Mesendoderm (in vitro differentiated cells): ENCODE measurements at regions not wholly inside any gene's neighbourhood (a gene's known extent, or its start where the extent isn't known, plus 50 kb on each side); places are given as distances from the start of the nearest gene placed in this dataset.
"Not testable (repeated sequence)": the region's sequence is repeated elsewhere in the genome, so short reads cannot be mapped to it uniquely, and the experiment has no call there.

ENCODE experiments used
- DNase-seq: peaks from one replicate; pipeline ENCODE4 v3.0.0; 2013
- H2AK5ac ChIP-seq: 2 replicates; pipeline ENCODE4 v1.6.1; 2013; ENCODE audit warnings: low read length, inconsistent platforms
- H2BK120ac ChIP-seq: 2 replicates; pipeline ENCODE4 v1.6.1; 2013; ENCODE audit warnings: low read depth, mild to moderate bottlenecking, low read length, moderate library complexity, mixed read lengths
- H2BK15ac ChIP-seq: replicated peaks from 2 replicates; pipeline ENCODE4 v1.6.1; 2013; ENCODE audit warnings: low read depth, mild to moderate bottlenecking, moderate library complexity
- H2BK5ac ChIP-seq: 2 replicates; pipeline ENCODE4 v1.6.1; 2013; ENCODE audit warnings: low read length, inconsistent platforms
- H3K18ac ChIP-seq: 2 replicates; pipeline ENCODE4 v1.6.1; 2013; ENCODE audit warnings: mild to moderate bottlenecking, low read length, mixed read lengths
- H3K23ac ChIP-seq: one replicate; pipeline ENCODE4 v1.6.1; 2013; ENCODE audit warnings: low read length
- H3K27ac ChIP-seq: 2 replicates; pipeline ENCODE4 v1.5.1; 2013; ENCODE audit warnings: low read depth, mild to moderate bottlenecking, inconsistent platforms, low read length, moderate library complexity
- H3K27me3 ChIP-seq: 2 replicates; pipeline ENCODE4 v1.6.1; 2013; ENCODE audit warnings: low read length, control low read depth, mild to moderate bottlenecking, inconsistent platforms; ENCODE audit not compliant: insufficient read depth, poor library complexity
- H3K36me3 ChIP-seq: 2 replicates; pipeline ENCODE4 v1.6.1; 2013; ENCODE audit warnings: low read length, inconsistent platforms; ENCODE audit not compliant: control insufficient read depth, insufficient read depth
- H3K4ac ChIP-seq: one replicate; pipeline ENCODE4 v1.6.1; 2013; ENCODE audit warnings: low read depth, mild to moderate bottlenecking, low read length, moderate library complexity
- H3K4me1 ChIP-seq: 2 replicates; pipeline ENCODE4 v1.6.1; 2013; ENCODE audit warnings: low read depth, low read length, inconsistent platforms; ENCODE audit not compliant: control insufficient read depth
- H3K4me2 ChIP-seq: 2 replicates; pipeline ENCODE4 v1.6.1; 2013; ENCODE audit warnings: low read length
- H3K4me3 ChIP-seq: 2 replicates; pipeline ENCODE4 v1.5.1; 2013; ENCODE audit warnings: mild to moderate bottlenecking, low read length
- H3K56ac ChIP-seq: one replicate; pipeline ENCODE4 v1.6.1; 2013; ENCODE audit warnings: low read length
- H3K79me1 ChIP-seq: 2 replicates; pipeline ENCODE4 v1.6.1; 2013; ENCODE audit warnings: low read length, inconsistent platforms
- H3K79me2 ChIP-seq: 2 replicates; pipeline ENCODE4 v1.6.1; 2013; ENCODE audit warnings: mild to moderate bottlenecking, low read length; ENCODE audit not compliant: control insufficient read depth, insufficient read depth
- H3K9ac ChIP-seq: 2 replicates; pipeline ENCODE4 v1.6.1; 2013; ENCODE audit warnings: low read length, inconsistent platforms
- H4K5ac ChIP-seq: one replicate; pipeline ENCODE4 v1.6.1; 2013; ENCODE audit warnings: low read length
- H4K8ac ChIP-seq: one replicate; pipeline ENCODE4 v1.6.1; 2013; ENCODE audit warnings: low read depth, mild to moderate bottlenecking, control low read depth, low read length, moderate library complexity
- WGBS: extraction: QIAGEN DNeasy Blood & Tissue Kit; methylation state at CpG from one replicate; pipeline ENCODE4 v1.1.7; 2013; ENCODE audit warnings: low lambda C conversion rate, missing lambda C conversion rate; ENCODE audit not compliant: insufficient coverage; ENCODE audit errors: extremely low coverage; 5-methylcytosine and 5-hydroxymethylcytosine counted together

GRCh38 chr4:187908731-187909130, 86.8 kb upstream of the ZFP42 start:
- no peak overlapping the region for H2BK120ac ChIP-seq
- no peak overlapping the region for H3K4me2 ChIP-seq
- H3K9ac ChIP-seq, result no peak overlapping the region
- H2AK5ac ChIP-seq, result no peak overlapping the region
- H3K23ac ChIP-seq, result no peak overlapping the region
- no peak overlapping the region for H2BK5ac ChIP-seq
- no peak overlapping the region for H3K56ac ChIP-seq
- H3K27me3 ChIP-seq, result no peaks in the 10 kb centered on the region
- no peak overlapping the region for H3K4me3 ChIP-seq
- no peak overlapping the region for H2BK15ac ChIP-seq
- no peaks in the 10 kb centered on the region for H3K79me2 ChIP-seq
- H3K36me3 ChIP-seq, result no peaks in the 10 kb centered on the region
- no peak for DNase-seq
- no peak overlapping the region for H3K18ac ChIP-seq
- H4K5ac ChIP-seq, result no peak overlapping the region
- H3K79me1 ChIP-seq, result no peaks in the 10 kb centered on the region
- no peak overlapping the region for H3K4ac ChIP-seq
- H3K4me1 ChIP-seq, result no peaks in the 10 kb centered on the region
- no peak overlapping the region for H4K8ac ChIP-seq
- no peak overlapping the region for H3K27ac ChIP-seq
- WGBS, result no CpG with 5 or more reads among the region's 2 CpGs

- Histone ChIP-seq H3K4ac (no peak overlapping the region), H3K4me3 (no peak overlapping the region), H3K79me2 (no peaks in the 10 kb centered on the region), H2BK15ac (no peak overlapping the region), H4K8ac (no peak overlapping the region), H3K9ac (no peak overlapping the region), H3K27me3 (no peaks in the 10 kb centered on the region), H2AK5ac (no peak overlapping the region), H3K4me2 (no peak overlapping the region), H3K36me3 (no peaks in the 10 kb centered on the region), H3K18ac (no peak overlapping the region), H3K4me1 (no peaks in the 10 kb centered on the region), H3K27ac (no peak overlapping the region), H3K79me1 (no peaks in the 10 kb centered on the region), H3K23ac (no peak overlapping the region), H4K5ac (no peak overlapping the region), H2BK120ac (no peak overlapping the region), H3K56ac (no peak overlapping the region), H2BK5ac (no peak overlapping the region)
- DNase-seq, result no peak
- WGBS, result no CpG with 5 or more reads among the region's 4 CpGs
These were observed 84.8 kb upstream of the ZFP42 start for GRCh38 chr4:187910741-187911140.

- H3K4me3 ChIP-seq, H3K4me1 ChIP-seq, H3K27me3 ChIP-seq, H2BK15ac ChIP-seq, H2BK5ac ChIP-seq, H4K5ac ChIP-seq, H3K23ac ChIP-seq, H4K8ac ChIP-seq, H3K36me3 ChIP-seq, H3K79me1 ChIP-seq, H3K79me2 ChIP-seq, H3K9ac ChIP-seq, H3K56ac ChIP-seq, H2BK120ac ChIP-seq, H2AK5ac ChIP-seq, H3K4me2 ChIP-seq, H3K18ac ChIP-seq, H3K4ac ChIP-seq, DNase-seq, H3K27ac ChIP-seq: not testable (repeated sequence)
- no CpG with 5 or more reads among the region's 5 CpGs for WGBS
These were observed 80.2 kb upstream of the ZFP42 start for GRCh38 chr4:187915406-187915805.

- H3K9ac ChIP-seq, result no peak overlapping the region
- no peak overlapping the region for H3K23ac ChIP-seq
- no peaks in the 10 kb centered on the region for H3K27me3 ChIP-seq
- H4K8ac ChIP-seq, result no peak overlapping the region
- no peak overlapping the region for H2BK5ac ChIP-seq
- H3K18ac ChIP-seq, result no peak overlapping the region
- H3K36me3 ChIP-seq, result no peaks in the 10 kb centered on the region
- DNase-seq, result no peak
- no peak overlapping the region for H3K27ac ChIP-seq
- H3K79me1 ChIP-seq, result no peaks in the 10 kb centered on the region
- H2BK15ac ChIP-seq, result no peak overlapping the region
- no peak overlapping the region for H3K4ac ChIP-seq
- WGBS, result no CpG with 5 or more reads among the region's 3 CpGs
- no peak overlapping the region for H3K4me2 ChIP-seq
- H3K56ac ChIP-seq, result no peak overlapping the region
- no peaks in the 10 kb centered on the region for H3K79me2 ChIP-seq
- no peak overlapping the region for H2BK120ac ChIP-seq
- H4K5ac ChIP-seq, result no peak overlapping the region
- H3K4me1 ChIP-seq, result no peaks in the 10 kb centered on the region
- H2AK5ac ChIP-seq, result no peak overlapping the region
- H3K4me3 ChIP-seq, result no peak overlapping the region
These were observed 75.6 kb upstream of the ZFP42 start for GRCh38 chr4:187919966-187920365.

- no CpG with 5 or more reads among the region's 8 CpGs for WGBS
- no peak overlapping the region for H3K4ac ChIP-seq
- no peaks in the 10 kb centered on the region for H3K27me3 ChIP-seq
These were observed 73.5 kb upstream of the ZFP42 start for GRCh38 chr4:187921946-187922623.

GRCh38 chr4:187929024-187929423, 66.5 kb upstream of the ZFP42 start:
- H3K79me1 ChIP-seq, result no peaks in the 10 kb centered on the region
- H2AK5ac ChIP-seq, result no peak overlapping the region
- H3K56ac ChIP-seq, result no peak overlapping the region
- H2BK5ac ChIP-seq, result no peak overlapping the region
- no peaks in the 10 kb centered on the region for H3K4me1 ChIP-seq
- no peak overlapping the region for H4K5ac ChIP-seq
- H3K27ac ChIP-seq, result no peak overlapping the region
- no peak overlapping the region for H3K4me2 ChIP-seq
- H3K4me3 ChIP-seq, result no peak overlapping the region
- H2BK120ac ChIP-seq, result no peak overlapping the region
- H3K23ac ChIP-seq, result no peak overlapping the region
- H3K18ac ChIP-seq, result no peak overlapping the region
- no peak overlapping the region for H4K8ac ChIP-seq
- H2BK15ac ChIP-seq, result no peak overlapping the region
- DNase-seq, result peak; percentile 71
- no peak overlapping the region for H3K4ac ChIP-seq
- no CpG with 5 or more reads among the region's 7 CpGs for WGBS
- H3K27me3 ChIP-seq, result no peaks in the 10 kb centered on the region
- H3K79me2 ChIP-seq, result no peaks in the 10 kb centered on the region
- no peak overlapping the region for H3K9ac ChIP-seq
- no peaks in the 10 kb centered on the region for H3K36me3 ChIP-seq

More at GRCh38 chr4:187921946-187922623, 73.5 kb upstream of the ZFP42 start:
- H3K79me1 ChIP-seq, result no peaks in the 10 kb centered on the region
- H2BK5ac ChIP-seq, result no peak overlapping the region
- H3K9ac ChIP-seq, result no peak overlapping the region
- no peak overlapping the region for H3K4me3 ChIP-seq
- DNase-seq, result no peak
- no peak overlapping the region for H3K4me2 ChIP-seq
- no peak overlapping the region for H2AK5ac ChIP-seq
- no peaks in the 10 kb centered on the region for H3K36me3 ChIP-seq
- no peak overlapping the region for H3K23ac ChIP-seq
- no peak overlapping the region for H2BK120ac ChIP-seq
- no peak overlapping the region for H4K8ac ChIP-seq
- H2BK15ac ChIP-seq, result no peak overlapping the region
- H3K4me1 ChIP-seq, result no peaks in the 10 kb centered on the region
- H3K79me2 ChIP-seq, result no peaks in the 10 kb centered on the region
- no peak overlapping the region for H3K27ac ChIP-seq
- H3K56ac ChIP-seq, result no peak overlapping the region
- no peak overlapping the region for H3K18ac ChIP-seq
- no peak overlapping the region for H4K5ac ChIP-seq
